ENCODE measurements at regions not wholly inside any gene's neighbourhood (a gene's known extent, or its start where the extent isn't known, plus 50 kb on each side); places are given as distances from the start of the nearest gene placed in this dataset.

DNA sequence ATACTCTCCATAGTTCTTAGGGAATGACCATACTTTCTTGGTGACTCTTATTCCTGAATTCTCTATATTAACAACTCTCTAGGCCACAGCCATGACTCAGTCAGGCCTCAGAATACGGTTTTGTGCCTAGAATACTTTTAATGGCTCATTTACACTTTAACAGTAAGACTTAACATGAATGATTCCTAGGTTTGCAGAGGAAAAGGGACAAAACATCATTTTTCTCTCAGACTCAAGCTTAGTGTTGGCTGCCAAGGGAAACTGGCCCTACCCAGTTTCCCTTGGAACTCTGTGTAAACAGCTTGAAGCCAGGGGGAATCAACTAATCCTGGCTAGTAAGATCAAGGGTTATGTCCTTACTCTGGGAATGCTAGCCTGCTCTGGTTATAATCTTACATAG, 164.9 kb upstream of the PKN2 start:
- DNase-seq = no peak
- Mint-ChIP-seq H3K4me3 (no peak overlapping the region), H3K36me3 (ENCODE audit: low read depth) (no peaks in the 10 kb centered on the region), H3K9me3 (no peaks in the 10 kb centered on the region), H3K27me3 (ENCODE audit: low read depth, poor library complexity) (peaks cover 7% of the 10 kb centered on the region), H3K4me1 (no peaks in the 10 kb centered on the region), H3K27ac (no peak overlapping the region)
- no peak for TF ChIP-seq CTCF (IDR thresholded peaks at IDR 0.05)

- H3K27ac Mint-ChIP-seq = no peak overlapping the region
- no peaks in the 10 kb centered on the region for H3K9me3 Mint-ChIP-seq
- H3K27me3 Mint-ChIP-seq (ENCODE audit: low read depth, poor library complexity) = peaks cover 11% of the 10 kb centered on the region
- H3K36me3 Mint-ChIP-seq (ENCODE audit: low read depth) = no peaks in the 10 kb centered on the region
- no peak overlapping the region for H3K4me3 Mint-ChIP-seq
- TF ChIP-seq CTCF (IDR thresholded peaks at IDR 0.05) = no peak
- H3K4me1 Mint-ChIP-seq = no peaks in the 10 kb centered on the region
- no peak for DNase-seq
These were observed 160.1 kb upstream of the PKN2 start for GRCh38 chr1:88523854-88524528.

DNA sequence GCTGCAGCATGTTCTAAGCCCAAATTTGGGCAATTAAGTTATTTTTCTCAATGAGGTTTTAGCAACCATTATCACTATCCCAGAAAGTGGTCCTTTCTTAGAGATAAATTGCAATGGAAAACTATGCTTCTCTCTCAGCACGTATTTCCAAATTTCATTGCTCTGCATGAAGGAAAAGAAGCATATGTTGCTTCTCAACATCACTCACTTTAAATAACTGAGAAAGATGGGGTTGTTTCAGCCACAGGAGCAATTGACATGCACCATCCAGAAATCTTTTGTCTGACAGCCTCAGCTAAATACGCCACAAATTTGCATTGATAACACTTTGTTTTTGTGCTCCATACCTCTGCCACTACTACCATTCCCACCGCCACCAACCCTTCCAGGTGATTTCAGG, 157.6 kb upstream of the PKN2 start:
- no peak for DNase-seq
- no peaks in the 10 kb centered on the region for H3K36me3 Mint-ChIP-seq (ENCODE audit: low read depth)
- H3K4me1 Mint-ChIP-seq = no peaks in the 10 kb centered on the region
- no peak for TF ChIP-seq CTCF (IDR thresholded peaks at IDR 0.05)
- H3K9me3 Mint-ChIP-seq = no peaks in the 10 kb centered on the region
- H3K4me3 Mint-ChIP-seq = no peak overlapping the region
- peaks cover 5% of the 10 kb centered on the region for H3K27me3 Mint-ChIP-seq (ENCODE audit: low read depth, poor library complexity)
- no peak overlapping the region for H3K27ac Mint-ChIP-seq

GRCh38 chr1:88528792-88529191, 155.3 kb upstream of the PKN2 start:
- no peak overlapping the region for H3K27ac Mint-ChIP-seq
- H3K4me1 Mint-ChIP-seq = no peaks in the 10 kb centered on the region
- H3K36me3 Mint-ChIP-seq (ENCODE audit: low read depth) = no peaks in the 10 kb centered on the region
- no peak overlapping the region for H3K4me3 Mint-ChIP-seq
- H3K9me3 Mint-ChIP-seq = no peaks in the 10 kb centered on the region
- no peak for TF ChIP-seq CTCF (IDR thresholded peaks at IDR 0.05)
- peaks cover 4% of the 10 kb centered on the region for H3K27me3 Mint-ChIP-seq (ENCODE audit: low read depth, poor library complexity)
- no peak for DNase-seq

GRCh38 chr1:88529581-88529980, 154.5 kb upstream of the PKN2 start:
- H3K27ac Mint-ChIP-seq = no peak overlapping the region
- H3K4me3 Mint-ChIP-seq = no peak overlapping the region
- no peaks in the 10 kb centered on the region for H3K36me3 Mint-ChIP-seq (ENCODE audit: low read depth)
- H3K27me3 Mint-ChIP-seq (ENCODE audit: low read depth, poor library complexity) = peaks cover 4% of the 10 kb centered on the region
- H3K4me1 Mint-ChIP-seq = peaks cover 4% of the 10 kb centered on the region
- TF ChIP-seq CTCF (IDR thresholded peaks at IDR 0.05) = no peak
- no peak for DNase-seq
- no peaks in the 10 kb centered on the region for H3K9me3 Mint-ChIP-seq

- peaks cover 4% of the 10 kb centered on the region for H3K27me3 Mint-ChIP-seq (ENCODE audit: low read depth, poor library complexity)
- no peak for TF ChIP-seq CTCF (IDR thresholded peaks at IDR 0.05)
These were observed 153.8 kb upstream of the PKN2 start for GRCh38 chr1:88530246-88530645.

More at GRCh38 chr1:88530246-88530645, 153.8 kb upstream of the PKN2 start:
- peaks cover 9% of the 10 kb centered on the region for H3K4me1 Mint-ChIP-seq
- no peak overlapping the region for H3K27ac Mint-ChIP-seq
- H3K9me3 Mint-ChIP-seq = no peaks in the 10 kb centered on the region
- no peak overlapping the region for H3K4me3 Mint-ChIP-seq
- DNase-seq = no peak
- no peaks in the 10 kb centered on the region for H3K36me3 Mint-ChIP-seq (ENCODE audit: low read depth)
